Stimulated activated naive B cell treated with anti-CD40 and anti-IgM and Interleukin-4, amounts not matched to agents 10 μg/mL and 1 μg/mL and 100 μg/mL, for 72 hours (primary cell): ENCODE measurements at regions not wholly inside any gene's neighbourhood (a gene's known extent, or its start where the extent isn't known, plus 50 kb on each side); places are given as distances from the start of the nearest gene placed in this dataset.
A peak's percentile ranks its signal among the peaks of the same experiment; 100 is the strongest.

ENCODE experiments used
- ATAC-seq, 2 donors: fragments of 150-1000 bp; cut with Tn5 transposase; replicated peaks; 2 replicates each; pipeline ENCODE4 v1.10.0; 2021; ENCODE audit warnings: moderate library complexity in 1 of 2
- DNase-seq: peaks from one replicate; pipeline ENCODE4 v3.0.0; 2021
- H3K27ac Mint-ChIP-seq: one replicate; pipeline ENCODE4 v1.8.0; 2022; ENCODE audit warnings: mild to moderate bottlenecking, mixed read lengths
- H3K27me3 Mint-ChIP-seq, 2 donors: one replicate each; pipeline ENCODE4 v1.8.0; 2022; ENCODE audit warnings: mixed read lengths in 2 of 2
- H3K36me3 Mint-ChIP-seq, 2 donors: one replicate each; pipeline ENCODE4 v1.8.0; 2022; ENCODE audit warnings: mixed read lengths in 2 of 2, mild to moderate bottlenecking in 1 of 2
- H3K4me1 Mint-ChIP-seq, 2 donors: one replicate each; pipeline ENCODE4 v1.8.0; 2022; ENCODE audit warnings: mixed read lengths in 2 of 2, mild to moderate bottlenecking in 1 of 2
- H3K4me3 Mint-ChIP-seq, 2 donors: one replicate each; pipeline ENCODE4 v1.8.0; 2022; ENCODE audit warnings: mild to moderate bottlenecking in 2 of 2, mixed read lengths in 2 of 2, moderate library complexity in 1 of 2
- H3K9me3 Mint-ChIP-seq, 2 donors: one replicate each; pipeline ENCODE4 v1.8.0; 2022; ENCODE audit warnings: mixed read lengths in 2 of 2, mild to moderate bottlenecking in 1 of 2

- Mint-ChIP-seq H3K27me3 (peaks cover 10 to 11% of the 10 kb centered on the region in 2 donors), H3K4me3 (no peak overlapping the region), H3K36me3 (no peaks in the 10 kb centered on the region), H3K4me1 (no peaks in the 10 kb centered on the region), H3K9me3 (no peaks in the 10 kb centered on the region), H3K27ac (no peak overlapping the region)
- ATAC-seq (no peak), DNase-seq (no peak)
Observed at GRCh38 chr3:132205609-132206008, 111.6 kb upstream of the ACP3 start.

- ATAC-seq (no peak), DNase-seq (no peak)
- Mint-ChIP-seq H3K4me3 (no peak overlapping the region), H3K27ac (no peak overlapping the region), H3K27me3 (peaks cover 21 to 23% of the 10 kb centered on the region in 2 donors), H3K9me3 (no peaks in the 10 kb centered on the region), H3K4me1 (no peaks in the 10 kb centered on the region), H3K36me3 (no peaks in the 10 kb centered on the region)
Observed at GRCh38 chr3:132209855-132210254, 107.4 kb upstream of the ACP3 start.

- H3K4me1 Mint-ChIP-seq: no peaks in the 10 kb centered on the region
- no peak overlapping the region for H3K4me3 Mint-ChIP-seq
- no peak for DNase-seq
- peak; percentile 48 to 51 for ATAC-seq
- no peaks in the 10 kb centered on the region for H3K9me3 Mint-ChIP-seq
- no peak overlapping the region for H3K27ac Mint-ChIP-seq
- H3K36me3 Mint-ChIP-seq: no peaks in the 10 kb centered on the region
- H3K27me3 Mint-ChIP-seq: peaks cover 21 to 23% of the 10 kb centered on the region in 2 donors
Observed at GRCh38 chr3:132210476-132211346, 106.5 kb upstream of the ACP3 start.

- Mint-ChIP-seq H3K36me3 (no peaks in the 10 kb centered on the region), H3K27ac (no peak overlapping the region), H3K9me3 (no peaks in the 10 kb centered on the region), H3K4me1 (no peaks in the 10 kb centered on the region), H3K27me3 (peaks cover 21 to 23% of the 10 kb centered on the region in 2 donors), H3K4me3 (no peak overlapping the region)
- DNase-seq (no peak), ATAC-seq (no peak)
Observed at GRCh38 chr3:132211896-132212295, 105.3 kb upstream of the ACP3 start.

GRCh38 chr3:132218817-132219755 is 98.1 kb upstream of the ACP3 start:
- no peak for ATAC-seq
- H3K9me3 Mint-ChIP-seq: no peaks in the 10 kb centered on the region
- H3K4me1 Mint-ChIP-seq: no peaks in the 10 kb centered on the region

GRCh38 chr3:132220986-132221385 is 96.2 kb upstream of the ACP3 start:
- no peaks in the 10 kb centered on the region for H3K36me3 Mint-ChIP-seq
- H3K4me3 Mint-ChIP-seq: no peak overlapping the region
- peaks cover 0 to 6% of the 10 kb centered on the region in 2 donors for H3K27me3 Mint-ChIP-seq
- DNase-seq (no peak), ATAC-seq (no peak)
- H3K4me1 Mint-ChIP-seq: no peaks in the 10 kb centered on the region
- no peak overlapping the region for H3K27ac Mint-ChIP-seq
- no peaks in the 10 kb centered on the region for H3K9me3 Mint-ChIP-seq

More at GRCh38 chr3:132218817-132219755, 98.1 kb upstream of the ACP3 start:
- no peak overlapping the region for H3K27ac Mint-ChIP-seq
- peaks cover 0 to 6% of the 10 kb centered on the region in 2 donors for H3K27me3 Mint-ChIP-seq
- H3K36me3 Mint-ChIP-seq: no peaks in the 10 kb centered on the region
- DNase-seq: no peak
- no peak overlapping the region for H3K4me3 Mint-ChIP-seq

GRCh38 chr3:132222868-132223538 is 94.2 kb upstream of the ACP3 start:
- peaks cover 0 to 9% of the 10 kb centered on the region in 2 donors for H3K27me3 Mint-ChIP-seq
- no peaks in the 10 kb centered on the region for H3K9me3 Mint-ChIP-seq

GRCh38 chr3:132225664-132226063 is 91.5 kb upstream of the ACP3 start:
- Mint-ChIP-seq H3K27me3 (peaks cover 0 to 8% of the 10 kb centered on the region in 2 donors), H3K27ac (no peak overlapping the region), H3K4me1 (no peaks in the 10 kb centered on the region), H3K4me3 (no peak overlapping the region), H3K9me3 (no peaks in the 10 kb centered on the region), H3K36me3 (no peaks in the 10 kb centered on the region)
- ATAC-seq (no peak), DNase-seq (no peak)

More at GRCh38 chr3:132222868-132223538, 94.2 kb upstream of the ACP3 start:
- H3K4me1 Mint-ChIP-seq: no peaks in the 10 kb centered on the region
- no peak for ATAC-seq
- DNase-seq: no peak
- H3K4me3 Mint-ChIP-seq: no peak overlapping the region
- H3K27ac Mint-ChIP-seq: no peak overlapping the region
- H3K36me3 Mint-ChIP-seq: no peaks in the 10 kb centered on the region

GRCh38 chr3:132228923-132229322 is 88.3 kb upstream of the ACP3 start:
- ATAC-seq: no peak
- H3K27me3 Mint-ChIP-seq: peaks cover 0 to 10% of the 10 kb centered on the region in 2 donors
- no peak for DNase-seq
- H3K27ac Mint-ChIP-seq: peak overlapping the region; percentile 79
- no peaks in the 10 kb centered on the region for H3K36me3 Mint-ChIP-seq
- no peak overlapping the region for H3K4me3 Mint-ChIP-seq
- H3K4me1 Mint-ChIP-seq: no peaks in the 10 kb centered on the region
- no peaks in the 10 kb centered on the region for H3K9me3 Mint-ChIP-seq

- no peak overlapping the region for H3K4me3 Mint-ChIP-seq
- no peak for ATAC-seq
Observed at GRCh38 chr3:132229641-132230040, 87.6 kb upstream of the ACP3 start.

GRCh38 chr3:132230156-132231000 is 86.8 kb upstream of the ACP3 start:
- ATAC-seq (no peak), DNase-seq (no peak)
- Mint-ChIP-seq H3K9me3 (no peaks in the 10 kb centered on the region), H3K36me3 (no peaks in the 10 kb centered on the region), H3K27me3 (peaks cover 0 to 10% of the 10 kb centered on the region in 2 donors), H3K27ac (no peak overlapping the region), H3K4me3 (no peak overlapping the region), H3K4me1 (no peaks in the 10 kb centered on the region)

More at GRCh38 chr3:132229641-132230040, 87.6 kb upstream of the ACP3 start:
- Mint-ChIP-seq H3K4me1 (no peaks in the 10 kb centered on the region), H3K9me3 (no peaks in the 10 kb centered on the region), H3K27me3 (peaks cover 0 to 10% of the 10 kb centered on the region in 2 donors), H3K36me3 (no peaks in the 10 kb centered on the region), H3K27ac (no peak overlapping the region)
- no peak for DNase-seq

GRCh38 chr3:132231633-132232032 is 85.6 kb upstream of the ACP3 start:
- DNase-seq: no peak
- Mint-ChIP-seq H3K9me3 (no peaks in the 10 kb centered on the region), H3K4me1 (no peaks in the 10 kb centered on the region), H3K36me3 (no peaks in the 10 kb centered on the region), H3K4me3 (peak overlapping the region in 1 of 2 donors; percentile 17), H3K27me3 (peaks cover 0 to 10% of the 10 kb centered on the region in 2 donors), H3K27ac (peak overlapping the region; percentile 45)
- peak in 1 of 2 donors; percentile 20 for ATAC-seq

- no peak for ATAC-seq
- H3K9me3 Mint-ChIP-seq: no peaks in the 10 kb centered on the region
- no peak overlapping the region for H3K4me3 Mint-ChIP-seq
- H3K4me1 Mint-ChIP-seq: no peaks in the 10 kb centered on the region
- no peaks in the 10 kb centered on the region for H3K36me3 Mint-ChIP-seq
- no peak overlapping the region for H3K27ac Mint-ChIP-seq
- peaks cover 0 to 7% of the 10 kb centered on the region in 2 donors for H3K27me3 Mint-ChIP-seq
- no peak for DNase-seq
Observed at GRCh38 chr3:132232231-132232792, 84.9 kb upstream of the ACP3 start.
